ENCODE measurements at regions not wholly inside any gene's neighbourhood (a gene's known extent, or its start where the extent isn't known, plus 50 kb on each side); places are given as distances from the start of the nearest gene placed in this dataset.

GRCh38 chr16:20214401-20214800, 112.9 kb downstream of the GP2 start:
- no peak for TF ChIP-seq TAF1 (IDR thresholded peaks at IDR 0.05; ENCODE audit: low read depth)
- TF ChIP-seq, protein P1, sequence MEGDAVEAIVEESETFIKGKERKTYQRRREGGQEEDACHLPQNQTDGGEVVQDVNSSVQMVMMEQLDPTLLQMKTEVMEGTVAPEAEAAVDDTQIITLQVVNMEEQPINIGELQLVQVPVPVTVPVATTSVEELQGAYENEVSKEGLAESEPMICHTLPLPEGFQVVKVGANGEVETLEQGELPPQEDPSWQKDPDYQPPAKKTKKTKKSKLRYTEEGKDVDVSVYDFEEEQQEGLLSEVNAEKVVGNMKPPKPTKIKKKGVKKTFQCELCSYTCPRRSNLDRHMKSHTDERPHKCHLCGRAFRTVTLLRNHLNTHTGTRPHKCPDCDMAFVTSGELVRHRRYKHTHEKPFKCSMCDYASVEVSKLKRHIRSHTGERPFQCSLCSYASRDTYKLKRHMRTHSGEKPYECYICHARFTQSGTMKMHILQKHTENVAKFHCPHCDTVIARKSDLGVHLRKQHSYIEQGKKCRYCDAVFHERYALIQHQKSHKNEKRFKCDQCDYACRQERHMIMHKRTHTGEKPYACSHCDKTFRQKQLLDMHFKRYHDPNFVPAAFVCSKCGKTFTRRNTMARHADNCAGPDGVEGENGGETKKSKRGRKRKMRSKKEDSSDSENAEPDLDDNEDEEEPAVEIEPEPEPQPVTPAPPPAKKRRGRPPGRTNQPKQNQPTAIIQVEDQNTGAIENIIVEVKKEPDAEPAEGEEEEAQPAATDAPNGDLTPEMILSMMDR (IDR thresholded peaks at IDR 0.05; ENCODE audit: poor library complexity, severe bottlenecking): no peak

Data from neural cell (in vitro differentiated cells).